ENCODE measurements at regions not wholly inside any gene's neighbourhood (a gene's known extent, or its start where the extent isn't known, plus 50 kb on each side); places are given as distances from the start of the nearest gene placed in this dataset.

DNA sequence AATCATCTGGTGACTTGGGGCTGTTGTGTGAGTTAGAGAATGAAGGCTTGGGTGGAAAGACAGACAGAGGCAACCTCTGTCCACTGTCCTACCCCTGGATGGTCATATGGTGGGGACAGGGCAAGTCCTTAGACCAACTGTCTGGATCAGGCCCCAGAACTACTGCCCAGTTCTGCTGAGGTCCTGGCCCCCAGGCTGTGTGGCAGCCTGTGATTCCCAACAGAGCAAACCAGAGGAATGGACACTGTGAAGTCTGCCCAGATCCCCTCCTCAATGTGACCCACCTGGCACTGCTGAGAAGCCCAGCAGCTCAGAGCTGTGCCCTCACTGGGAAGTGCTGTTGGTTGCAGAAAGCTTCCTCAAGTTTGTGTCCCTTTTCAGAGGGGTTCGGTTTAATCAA, 69.0 kb downstream of the GGTLC2 start:
- no peak overlapping the region for H2BK15ac ChIP-seq (ENCODE audit: low read depth, poor library complexity, severe bottlenecking)
- H3K14ac ChIP-seq (ENCODE audit: low read length in 2 of 2): no peak overlapping the region
- no peaks in the 10 kb centered on the region for H3K9me3 ChIP-seq (ENCODE audit: control insufficient read depth, low read length)
- H2BK5ac ChIP-seq (ENCODE audit: low read depth, low read length, poor library complexity, severe bottlenecking): no peak overlapping the region
- H3K27ac ChIP-seq (ENCODE audit: low read length, poor library complexity, severe bottlenecking): no peak overlapping the region
- no peak overlapping the region for H3K18ac ChIP-seq (ENCODE audit: low read depth in 1 of 2, low read length in 2 of 2)
- H3K9ac ChIP-seq (ENCODE audit: low read length): no peak overlapping the region
- H3K23ac ChIP-seq (ENCODE audit: low read length in 2 of 2): no peak overlapping the region
- H4K8ac ChIP-seq (ENCODE audit: low read length): no peak overlapping the region
- H3K27me3 ChIP-seq (ENCODE audit: control insufficient read depth in 1 of 2, insufficient read depth in 1 of 2, low read length in 2 of 2): peaks cover 8 to 32% of the 10 kb centered on the region in 2 experiments
- H3K36me3 ChIP-seq (ENCODE audit: control insufficient read depth in 1 of 2, insufficient read depth in 2 of 2, low read depth in 1 of 2, low read length in 2 of 2): no peaks in the 10 kb centered on the region
- WGBS: 56% methylated on average over 1 of the region's 1 CpG
- H3K4me3 ChIP-seq (ENCODE audit: insufficient read depth in 1 of 2, low read depth in 1 of 2, low read length in 2 of 2): no peak overlapping the region
- no peak overlapping the region for H3K4me2 ChIP-seq (ENCODE audit: low read length, poor library complexity, severe bottlenecking)
- H3K4me1 ChIP-seq (ENCODE audit: control insufficient read depth, insufficient read depth, low read depth, low read length): no peaks in the 10 kb centered on the region
- DNase-seq: no peak
- H2BK12ac ChIP-seq (ENCODE audit: low read length in 2 of 2): no peak overlapping the region
- no peak overlapping the region for H2AK5ac ChIP-seq (ENCODE audit: low read length, severe bottlenecking)
- no peak overlapping the region for H3K4ac ChIP-seq (ENCODE audit: low read depth in 1 of 2, low read length in 2 of 2)
- no peak overlapping the region for H2BK120ac ChIP-seq (ENCODE audit: low read depth, low read length)
- no peak overlapping the region for H2AFZ ChIP-seq (ENCODE audit: low read depth, low read length)
- H4K91ac ChIP-seq (ENCODE audit: low read length): no peak overlapping the region
- H3K79me1 ChIP-seq (replicated peaks; ENCODE audit: low read length, poor library complexity, severe bottlenecking): no peaks in the 10 kb centered on the region

DNA sequence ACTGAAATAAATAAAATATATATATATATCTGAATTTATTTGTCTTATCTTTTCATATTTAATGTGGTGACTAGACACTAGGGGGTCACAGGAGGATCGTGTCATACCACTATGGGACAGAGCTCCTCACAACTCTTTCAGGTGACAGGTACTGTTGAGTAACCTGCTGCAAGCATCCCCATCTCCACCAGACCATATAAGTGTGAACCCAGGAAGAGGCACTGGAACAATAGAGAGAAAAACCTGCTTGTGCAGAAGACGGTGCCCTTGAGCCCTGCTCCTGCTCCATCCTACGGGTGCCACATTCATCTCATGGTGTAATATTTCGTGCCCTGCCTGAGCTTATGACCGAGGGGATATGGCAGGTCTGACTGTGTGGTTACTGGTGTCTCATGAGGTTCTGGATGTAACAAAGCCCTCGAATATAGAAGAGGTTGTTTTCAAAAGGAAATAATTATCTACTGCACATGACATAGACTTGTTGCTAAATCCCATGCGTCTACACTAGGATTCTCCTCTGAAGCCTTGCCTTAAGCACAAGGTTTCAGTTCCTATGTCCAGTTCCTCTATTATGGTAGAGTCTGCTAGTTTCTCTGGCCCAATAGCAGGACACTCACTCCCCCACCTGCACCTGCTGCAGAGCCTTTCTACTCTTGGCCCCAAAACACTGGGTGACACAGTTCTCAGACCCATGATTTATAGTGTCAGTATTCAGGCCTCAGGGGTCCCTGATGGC, 70.4 kb downstream of the GGTLC2 start:
- no peak overlapping the region for H4K8ac ChIP-seq (ENCODE audit: low read length)
- H3K9me3 ChIP-seq (ENCODE audit: control insufficient read depth, low read length): no peaks in the 10 kb centered on the region
- H3K9ac ChIP-seq (ENCODE audit: low read length): no peak overlapping the region
- H2BK15ac ChIP-seq (ENCODE audit: low read depth, poor library complexity, severe bottlenecking): no peak overlapping the region
- WGBS: 75% methylated on average over 6 of the region's 7 CpGs
- DNase-seq: no peak
- no peak overlapping the region for H3K23ac ChIP-seq (ENCODE audit: low read length in 2 of 2)
- H3K27ac ChIP-seq (ENCODE audit: low read length, poor library complexity, severe bottlenecking): no peak overlapping the region
- no peaks in the 10 kb centered on the region for H3K4me1 ChIP-seq (ENCODE audit: control insufficient read depth, insufficient read depth, low read depth, low read length)
- no peak overlapping the region for H2AFZ ChIP-seq (ENCODE audit: low read depth, low read length)
- no peaks in the 10 kb centered on the region for H3K79me1 ChIP-seq (replicated peaks; ENCODE audit: low read length, poor library complexity, severe bottlenecking)
- no peaks in the 10 kb centered on the region for H3K36me3 ChIP-seq (ENCODE audit: control insufficient read depth in 1 of 2, insufficient read depth in 2 of 2, low read depth in 1 of 2, low read length in 2 of 2)
- no peak overlapping the region for H2BK12ac ChIP-seq (ENCODE audit: low read length in 2 of 2)
- H3K4me3 ChIP-seq (ENCODE audit: insufficient read depth in 1 of 2, low read depth in 1 of 2, low read length in 2 of 2): no peak overlapping the region
- H3K27me3 ChIP-seq (ENCODE audit: control insufficient read depth in 1 of 2, insufficient read depth in 1 of 2, low read length in 2 of 2): peaks cover 8 to 23% of the 10 kb centered on the region in 2 experiments
- no peak overlapping the region for H2BK5ac ChIP-seq (ENCODE audit: low read depth, low read length, poor library complexity, severe bottlenecking)
- no peak overlapping the region for H3K18ac ChIP-seq (ENCODE audit: low read depth in 1 of 2, low read length in 2 of 2)
- no peak overlapping the region for H3K4me2 ChIP-seq (ENCODE audit: low read length, poor library complexity, severe bottlenecking)
- no peak overlapping the region for H3K4ac ChIP-seq (ENCODE audit: low read depth in 1 of 2, low read length in 2 of 2)
- no peak overlapping the region for H2AK5ac ChIP-seq (ENCODE audit: low read length, severe bottlenecking)
- no peak overlapping the region for H3K14ac ChIP-seq (ENCODE audit: low read length in 2 of 2)
- H4K91ac ChIP-seq (ENCODE audit: low read length): no peak overlapping the region
- no peak overlapping the region for H2BK120ac ChIP-seq (ENCODE audit: low read depth, low read length)

DNA sequence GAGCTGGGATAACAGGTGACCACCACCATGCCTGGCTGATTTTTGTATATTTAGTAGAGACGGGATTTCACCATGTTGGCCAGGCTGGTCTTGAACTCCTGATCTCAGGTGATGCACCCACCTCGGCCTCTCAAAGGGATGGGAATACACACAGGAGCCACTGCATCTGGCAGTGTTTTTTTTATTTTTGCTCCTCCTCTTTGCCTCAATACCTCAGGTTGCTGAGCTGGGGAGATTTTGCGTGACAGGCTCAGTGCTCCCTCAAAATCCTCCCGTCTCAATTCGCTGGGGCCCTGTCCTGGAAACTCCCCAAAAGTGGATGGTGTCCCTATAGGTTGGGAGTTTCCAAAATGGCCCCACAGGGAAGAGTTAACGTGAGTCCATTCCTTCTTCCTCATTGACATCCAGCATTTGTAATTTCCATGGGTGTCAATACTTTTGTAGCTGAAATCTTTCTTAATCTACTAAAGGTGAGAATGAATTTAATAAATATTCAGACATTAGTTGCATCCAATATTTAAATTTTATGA, 71.8 kb downstream of the GGTLC2 start:
- Histone ChIP-seq H3K9ac (ENCODE audit: low read length) (no peak overlapping the region), H2AK5ac (ENCODE audit: low read length, severe bottlenecking) (no peak overlapping the region), H3K18ac (ENCODE audit: low read depth in 1 of 2, low read length in 2 of 2) (no peak overlapping the region), H3K27ac (ENCODE audit: low read length, poor library complexity, severe bottlenecking) (no peak overlapping the region), H3K27me3 (ENCODE audit: control insufficient read depth in 1 of 2, insufficient read depth in 1 of 2, low read length in 2 of 2) (peaks cover 8 to 23% of the 10 kb centered on the region in 2 experiments), H3K36me3 (ENCODE audit: control insufficient read depth in 1 of 2, insufficient read depth in 2 of 2, low read depth in 1 of 2, low read length in 2 of 2) (no peaks in the 10 kb centered on the region), H3K4me2 (ENCODE audit: low read length, poor library complexity, severe bottlenecking) (no peak overlapping the region), H2AFZ (ENCODE audit: low read depth, low read length) (no peak overlapping the region), H3K23ac (ENCODE audit: low read length in 2 of 2) (no peak overlapping the region), H2BK5ac (ENCODE audit: low read depth, low read length, poor library complexity, severe bottlenecking) (no peak overlapping the region), H3K14ac (ENCODE audit: low read length in 2 of 2) (no peak overlapping the region), H3K9me3 (ENCODE audit: control insufficient read depth, low read length) (no peaks in the 10 kb centered on the region), H4K8ac (ENCODE audit: low read length) (no peak overlapping the region), H2BK120ac (ENCODE audit: low read depth, low read length) (no peak overlapping the region), H2BK15ac (ENCODE audit: low read depth, poor library complexity, severe bottlenecking) (no peak overlapping the region), H4K91ac (ENCODE audit: low read length) (no peak overlapping the region), H3K4ac (ENCODE audit: low read depth in 1 of 2, low read length in 2 of 2) (no peak overlapping the region), H3K79me1 (replicated peaks; ENCODE audit: low read length, poor library complexity, severe bottlenecking) (no peaks in the 10 kb centered on the region), H2BK12ac (ENCODE audit: low read length in 2 of 2) (no peak overlapping the region), H3K4me3 (ENCODE audit: insufficient read depth in 1 of 2, low read depth in 1 of 2, low read length in 2 of 2) (no peak overlapping the region), H3K4me1 (ENCODE audit: control insufficient read depth, insufficient read depth, low read depth, low read length) (no peaks in the 10 kb centered on the region)
- 53% methylated on average over 5 of the region's 6 CpGs for WGBS
- DNase-seq: no peak

DNA sequence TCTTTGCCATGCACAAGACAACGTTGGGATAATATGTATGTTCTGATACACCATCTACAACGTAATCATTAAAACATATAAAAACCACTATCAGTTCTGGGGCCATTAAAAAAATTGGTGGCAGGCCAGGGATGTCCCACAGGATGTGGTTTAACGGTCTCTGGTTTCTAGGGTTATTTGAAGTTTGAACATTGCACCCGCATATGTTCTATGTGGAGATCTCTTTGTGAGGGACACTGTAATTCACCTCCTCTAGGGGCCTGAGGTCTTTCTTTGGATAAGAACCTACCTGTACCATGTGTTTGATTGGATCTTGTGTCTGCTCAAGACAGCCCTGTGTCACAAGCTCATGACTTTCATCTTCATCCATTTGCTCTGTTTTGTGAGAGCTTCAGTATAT, 73.2 kb downstream of the GGTLC2 start:
- no peaks in the 10 kb centered on the region for H3K9me3 ChIP-seq (ENCODE audit: control insufficient read depth, low read length)
- H3K4me2 ChIP-seq (ENCODE audit: low read length, poor library complexity, severe bottlenecking): no peak overlapping the region
- WGBS: 78% methylated on average over 2 of the region's 4 CpGs

More for the DNA sequence above, 73.2 kb downstream of the GGTLC2 start:
- H2BK5ac ChIP-seq (ENCODE audit: low read depth, low read length, poor library complexity, severe bottlenecking): no peak overlapping the region
- no peak overlapping the region for H3K4me3 ChIP-seq (ENCODE audit: insufficient read depth in 1 of 2, low read depth in 1 of 2, low read length in 2 of 2)
- no peak overlapping the region for H3K14ac ChIP-seq (ENCODE audit: low read length in 2 of 2)
- no peak overlapping the region for H3K27ac ChIP-seq (ENCODE audit: low read length, poor library complexity, severe bottlenecking)
- H3K9ac ChIP-seq (ENCODE audit: low read length): no peak overlapping the region
- no peak overlapping the region for H3K18ac ChIP-seq (ENCODE audit: low read depth in 1 of 2, low read length in 2 of 2)
- no peak overlapping the region for H2BK15ac ChIP-seq (ENCODE audit: low read depth, poor library complexity, severe bottlenecking)
- peaks cover 8 to 23% of the 10 kb centered on the region in 2 experiments for H3K27me3 ChIP-seq (ENCODE audit: control insufficient read depth in 1 of 2, insufficient read depth in 1 of 2, low read length in 2 of 2)
- H3K4me1 ChIP-seq (ENCODE audit: control insufficient read depth, insufficient read depth, low read depth, low read length): no peaks in the 10 kb centered on the region
- no peak overlapping the region for H2BK120ac ChIP-seq (ENCODE audit: low read depth, low read length)
- no peaks in the 10 kb centered on the region for H3K79me1 ChIP-seq (replicated peaks; ENCODE audit: low read length, poor library complexity, severe bottlenecking)
- no peak overlapping the region for H3K23ac ChIP-seq (ENCODE audit: low read length in 2 of 2)
- DNase-seq: no peak
- no peak overlapping the region for H2BK12ac ChIP-seq (ENCODE audit: low read length in 2 of 2)
- no peak overlapping the region for H4K8ac ChIP-seq (ENCODE audit: low read length)
- H2AFZ ChIP-seq (ENCODE audit: low read depth, low read length): no peak overlapping the region
- H4K91ac ChIP-seq (ENCODE audit: low read length): no peak overlapping the region
- no peaks in the 10 kb centered on the region for H3K36me3 ChIP-seq (ENCODE audit: control insufficient read depth in 1 of 2, insufficient read depth in 2 of 2, low read depth in 1 of 2, low read length in 2 of 2)
- H2AK5ac ChIP-seq (ENCODE audit: low read length, severe bottlenecking): no peak overlapping the region
- no peak overlapping the region for H3K4ac ChIP-seq (ENCODE audit: low read depth in 1 of 2, low read length in 2 of 2)

Measured in mesenchymal stem cell (in vitro differentiated cells and primary cell).